ENCODE measurements at regions not wholly inside any gene's neighbourhood (a gene's known extent, or its start where the extent isn't known, plus 50 kb on each side); places are given as distances from the start of the nearest gene placed in this dataset.
A peak's percentile ranks its signal among the peaks of the same experiment; 100 is the strongest.
"Not testable (repeated sequence)": the region's sequence is repeated elsewhere in the genome, so short reads cannot be mapped to it uniquely, and the experiment has no call there.

DNA sequence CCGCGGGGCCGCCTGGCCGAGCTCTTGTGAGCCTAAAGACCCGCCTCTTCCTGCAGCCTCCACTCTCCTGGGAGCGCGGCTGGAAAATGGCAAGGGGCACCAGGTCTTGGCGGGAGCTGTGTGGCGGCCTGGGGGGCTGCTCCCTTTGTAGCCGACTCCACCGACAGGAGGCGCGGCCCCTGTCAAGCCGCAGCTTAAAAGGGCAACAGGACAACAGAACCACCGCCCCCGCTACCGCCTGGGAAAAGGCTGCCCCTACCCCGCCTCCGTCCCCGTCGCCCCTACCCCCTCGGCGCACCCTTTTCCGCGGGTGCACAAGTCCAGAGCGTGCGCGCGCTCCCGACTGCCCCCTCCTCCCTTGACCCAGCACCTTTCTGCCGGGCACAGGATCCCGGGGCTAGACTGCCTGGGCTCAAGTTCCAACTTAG, 60.3 kb downstream of the GOLGA8K start:
- peak; percentile 69 for FAIRE-seq
- not testable (repeated sequence) for DNase-seq (ENCODE audit: insufficient read length, low spot score)

GRCh38 chr15:32342268-32342667, 60.8 kb downstream of the GOLGA8K start:
- DNase-seq (ENCODE audit: insufficient read length, low spot score); FAIRE-seq: not testable (repeated sequence)

DNA sequence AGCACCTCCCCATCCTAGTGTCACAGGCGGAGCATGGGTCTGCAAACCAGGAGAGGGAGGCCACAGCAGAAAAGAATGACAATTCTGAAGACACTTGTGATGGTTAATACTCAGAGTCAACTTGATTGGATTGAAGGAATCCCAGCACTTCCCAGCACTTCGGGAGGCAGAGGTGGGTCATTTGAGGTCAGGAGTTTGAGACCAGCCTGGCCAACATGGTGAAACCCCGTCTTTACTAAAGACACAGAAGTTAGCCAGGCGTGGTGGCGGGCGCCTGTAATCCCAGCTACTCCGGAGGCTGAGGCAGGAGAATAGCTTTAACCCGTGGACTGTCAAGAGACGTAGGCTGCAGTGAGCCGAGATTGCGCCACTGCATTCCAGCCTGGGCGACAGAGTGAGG, 61.6 kb downstream of the GOLGA8K start:
- not testable (repeated sequence) for DNase-seq (ENCODE audit: insufficient read length, low spot score); FAIRE-seq

DNA sequence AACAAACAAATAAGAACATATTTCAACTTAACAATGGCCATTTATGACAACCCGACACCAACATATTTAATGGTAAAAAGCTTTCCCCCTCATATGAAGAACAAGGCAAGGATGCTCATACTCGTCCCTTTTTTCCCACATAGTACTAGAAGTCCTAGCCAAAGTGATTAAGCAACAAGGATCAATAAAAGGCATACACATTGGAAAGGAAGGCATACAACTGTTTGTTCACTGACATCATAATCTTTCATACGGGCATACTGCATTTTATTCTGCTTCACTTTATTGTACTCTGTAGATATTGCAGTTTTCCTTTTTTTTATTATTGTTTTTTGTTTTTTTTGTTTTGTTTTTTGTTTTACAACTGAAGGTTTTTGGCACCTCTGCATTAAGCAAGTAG, 66.3 kb downstream of the GOLGA8K start:
- not testable (repeated sequence) for FAIRE-seq; DNase-seq (ENCODE audit: insufficient read length, low spot score)

GRCh38 chr15:32323353-32323752, 79.7 kb downstream of the GOLGA8K start:
- DNase-seq (ENCODE audit: insufficient read length, low spot score): not testable (repeated sequence)
- peak; percentile 40 for FAIRE-seq

- not testable (repeated sequence) for FAIRE-seq; DNase-seq (ENCODE audit: insufficient read length, low spot score)
These were observed 83.8 kb downstream of the GOLGA8K start for GRCh38 chr15:32319247-32319646.

DNA sequence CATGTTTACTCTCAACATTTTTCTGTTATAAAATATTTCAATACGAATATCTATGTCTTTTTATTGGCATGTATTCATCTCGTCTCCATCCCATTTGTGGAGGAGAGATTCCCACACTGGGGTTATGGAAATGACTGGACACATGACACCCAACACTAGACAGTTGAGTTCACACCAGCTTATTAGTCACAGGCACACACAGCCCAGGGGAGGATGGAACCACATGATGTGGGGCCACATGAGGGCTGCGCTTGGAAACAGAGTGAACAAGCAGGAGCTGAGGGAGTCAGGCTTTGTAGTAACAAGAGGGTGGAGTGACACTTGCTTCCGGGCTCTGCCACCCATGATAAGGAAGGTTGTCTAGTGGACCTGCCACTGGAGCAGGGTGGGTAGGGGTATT, 86.6 kb downstream of the GOLGA8K start:
- FAIRE-seq: peak; percentile 75
- DNase-seq (ENCODE audit: insufficient read length, low spot score): not testable (repeated sequence)

GRCh38 chr15:32315079-32315939, 87.8 kb downstream of the GOLGA8K start:
- not testable (repeated sequence) for DNase-seq (ENCODE audit: insufficient read length, low spot score)
- peak; percentile 63 for FAIRE-seq

DNA sequence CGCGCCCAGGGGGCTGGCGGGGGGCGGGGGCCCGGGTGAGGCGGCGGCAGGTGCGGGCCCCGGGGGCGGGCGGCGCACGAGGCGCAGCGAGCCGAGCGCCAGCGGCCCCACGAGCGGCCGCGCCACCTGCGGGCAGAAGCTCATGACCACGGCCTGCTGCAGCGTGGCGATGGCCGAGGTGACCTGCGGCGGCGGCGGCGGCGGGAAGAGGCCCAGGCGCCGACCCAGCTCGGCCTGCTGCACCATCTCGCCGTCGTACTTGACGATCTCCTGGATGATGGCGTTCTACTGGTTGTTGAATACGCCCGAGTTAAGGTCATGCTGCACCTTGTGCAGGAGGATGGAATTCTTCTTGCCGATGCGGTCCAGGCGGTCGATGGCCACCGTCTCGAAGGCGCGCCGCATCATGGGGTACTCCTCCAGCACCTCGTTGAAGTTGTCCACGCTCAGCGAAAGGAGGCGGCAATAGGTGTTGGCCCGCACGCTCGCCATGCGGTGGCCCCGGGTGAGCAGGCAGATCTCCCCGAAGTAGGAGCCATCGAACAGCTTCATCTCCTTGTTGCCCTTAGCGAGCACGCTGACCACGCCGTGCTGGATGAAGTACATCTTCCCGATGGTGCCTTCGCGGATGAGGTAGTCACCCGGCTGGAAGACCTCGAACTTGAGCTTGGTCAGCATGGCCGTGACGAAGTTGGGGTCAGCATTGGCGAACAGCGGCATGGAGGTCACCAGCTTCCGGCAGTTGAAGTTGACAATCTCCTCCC, 89.5 kb downstream of the GOLGA8K start:
- FAIRE-seq: peak; percentile 69
- DNase-seq (ENCODE audit: insufficient read length, low spot score): not testable (repeated sequence)

DNA sequence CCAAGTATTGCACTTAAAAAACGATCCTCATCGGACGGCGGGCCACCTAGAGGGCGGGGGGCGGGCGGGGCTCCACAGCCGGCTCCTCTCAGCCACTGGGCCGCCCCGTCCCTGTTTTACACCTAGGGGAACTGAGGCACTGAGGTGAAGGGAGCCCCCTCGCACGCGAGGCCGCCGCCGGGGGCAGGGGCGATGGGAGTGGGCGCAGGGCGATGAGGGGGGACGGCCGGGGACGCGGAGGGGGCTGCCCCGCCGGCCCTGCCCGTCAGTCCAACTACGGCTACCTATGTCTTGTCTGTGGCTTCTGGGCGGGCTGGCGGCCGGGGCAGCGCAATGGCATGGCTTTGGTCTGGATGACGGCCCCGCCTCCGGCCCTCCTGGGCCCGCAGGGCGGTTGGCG, 90.4 kb downstream of the GOLGA8K start:
- DNase-seq (ENCODE audit: insufficient read length, low spot score); FAIRE-seq: not testable (repeated sequence)

- not testable (repeated sequence) for DNase-seq (ENCODE audit: insufficient read length, low spot score); FAIRE-seq
These were observed 95.5 kb downstream of the GOLGA8K start for GRCh38 chr15:32307592-32307991.

DNA sequence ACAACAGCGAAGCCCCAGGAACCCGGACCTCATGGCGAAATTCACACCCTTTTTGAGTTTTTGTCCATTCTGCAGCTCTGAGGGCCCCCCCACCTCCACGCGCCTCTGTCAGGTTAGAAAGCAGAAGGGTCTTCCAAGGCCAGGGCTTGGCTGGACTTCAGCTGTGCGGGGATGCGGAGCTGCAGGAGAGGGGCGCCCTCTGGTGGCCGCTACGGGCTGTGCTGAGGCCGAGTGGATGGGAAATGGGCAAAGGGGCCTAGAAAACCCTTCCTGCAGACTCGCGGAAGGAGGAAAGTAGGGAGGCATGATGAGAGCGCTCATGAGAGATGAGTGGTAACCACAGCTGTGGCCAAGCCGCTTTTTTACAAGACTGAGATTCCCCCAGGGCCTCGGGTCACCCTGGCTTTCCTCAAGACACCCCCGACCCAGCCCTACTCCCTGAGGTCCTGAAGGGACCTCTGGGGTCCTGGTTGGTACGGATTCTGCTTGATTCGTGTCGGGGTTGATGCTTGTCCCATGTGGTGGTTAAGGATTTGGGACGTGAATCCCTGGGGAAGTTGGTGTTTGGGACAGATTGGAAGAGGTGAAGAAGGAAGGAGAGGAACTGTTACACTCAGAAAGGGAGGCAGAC, 126.8 kb downstream of the GOLGA8K start:
- FAIRE-seq: peak; percentile 91

DNA sequence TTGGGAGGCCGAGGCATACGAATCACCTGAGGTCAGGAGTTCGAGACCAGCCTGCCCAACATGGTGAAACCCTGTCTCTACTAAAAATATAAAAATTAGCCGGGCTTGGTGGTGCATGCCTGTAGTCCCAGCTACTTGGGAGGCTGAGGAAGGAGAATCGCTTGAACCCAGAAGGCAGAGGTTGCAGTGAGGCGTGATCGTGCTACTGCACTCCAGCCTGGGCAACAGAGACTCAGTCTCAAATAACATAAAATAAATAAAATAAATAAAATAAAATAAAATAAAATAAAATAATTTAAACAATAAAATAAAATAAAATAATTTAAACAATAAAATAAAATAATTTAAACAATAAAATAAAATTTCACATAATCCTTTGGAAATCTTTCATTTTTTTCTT, 149.1 kb downstream of the GOLGA8K start:
- FAIRE-seq; DNase-seq (ENCODE audit: insufficient read length, low spot score): not testable (repeated sequence)

More for the DNA sequence above, 126.8 kb downstream of the GOLGA8K start:
- not testable (repeated sequence) for DNase-seq (ENCODE audit: insufficient read length, low spot score)

GRCh38 chr15:32249207-32249606, 153.9 kb downstream of the GOLGA8K start:
- FAIRE-seq; DNase-seq (ENCODE audit: insufficient read length, low spot score): not testable (repeated sequence)

DNA sequence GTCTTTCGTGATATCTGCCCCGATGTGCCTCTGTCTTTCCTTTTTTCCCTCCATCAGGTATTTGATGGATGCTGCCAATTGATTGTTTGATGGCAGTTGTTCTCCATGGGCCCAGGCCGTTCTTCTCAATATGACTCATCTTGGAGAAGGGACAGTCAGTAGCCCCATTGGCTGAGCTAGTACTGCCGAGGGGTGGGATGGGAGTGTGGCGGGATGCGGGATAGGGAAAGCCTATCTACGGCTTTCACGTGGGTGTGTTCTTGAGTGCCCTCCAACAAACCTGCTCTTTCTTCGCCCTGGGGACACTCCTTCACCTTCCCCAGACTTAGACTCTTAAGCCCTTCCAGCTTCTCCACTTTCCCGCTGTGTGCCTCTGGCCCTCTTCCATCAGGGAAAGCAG, 159.4 kb downstream of the GOLGA8K start:
- not testable (repeated sequence) for DNase-seq (ENCODE audit: insufficient read length, low spot score); FAIRE-seq

- not testable (repeated sequence) for DNase-seq (ENCODE audit: insufficient read length, low spot score); FAIRE-seq
These were observed 160.1 kb downstream of the GOLGA8K start for GRCh38 chr15:32242780-32243528.

- peak; percentile 86 for FAIRE-seq
These were observed 175.5 kb downstream of the GOLGA8K start for GRCh38 chr15:32227410-32228114.

GRCh38 chr15:32222716-32223115, 180.4 kb downstream of the GOLGA8K start:
- no peak for DNase-seq (ENCODE audit: insufficient read length, low spot score)
- no peak for FAIRE-seq

More at GRCh38 chr15:32227410-32228114, 175.5 kb downstream of the GOLGA8K start:
- not testable (repeated sequence) for DNase-seq (ENCODE audit: insufficient read length, low spot score)

Data from HTR-8/SVneo (cell line).